ENCODE measurements at regions not wholly inside any gene's neighbourhood (a gene's known extent, or its start where the extent isn't known, plus 50 kb on each side); places are given as distances from the start of the nearest gene placed in this dataset.
"Not testable (repeated sequence)": the region's sequence is repeated elsewhere in the genome, so short reads cannot be mapped to it uniquely, and the experiment has no call there.

DNA sequence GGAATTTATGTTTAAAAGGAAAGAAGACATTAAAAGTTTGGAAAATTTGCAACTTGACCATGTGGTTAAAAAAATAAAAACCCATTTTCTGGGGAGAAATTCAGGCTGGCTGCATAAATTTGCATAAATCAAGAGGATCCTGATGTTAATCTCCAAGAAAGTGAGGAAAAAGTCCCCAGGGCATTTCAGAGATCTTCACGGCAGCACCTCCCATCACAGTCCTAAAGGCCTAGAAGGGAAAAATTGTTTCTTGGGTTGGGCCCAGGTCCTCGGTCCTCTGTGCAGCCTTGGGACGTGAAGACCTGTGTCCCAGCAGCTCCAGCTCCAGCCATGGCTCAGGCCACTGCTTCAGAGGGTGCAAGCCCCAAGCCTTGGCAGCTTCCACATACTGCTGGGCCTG, 560.3 kb downstream of the PRIM2 start:
- TF ChIP-seq, protein P1, sequence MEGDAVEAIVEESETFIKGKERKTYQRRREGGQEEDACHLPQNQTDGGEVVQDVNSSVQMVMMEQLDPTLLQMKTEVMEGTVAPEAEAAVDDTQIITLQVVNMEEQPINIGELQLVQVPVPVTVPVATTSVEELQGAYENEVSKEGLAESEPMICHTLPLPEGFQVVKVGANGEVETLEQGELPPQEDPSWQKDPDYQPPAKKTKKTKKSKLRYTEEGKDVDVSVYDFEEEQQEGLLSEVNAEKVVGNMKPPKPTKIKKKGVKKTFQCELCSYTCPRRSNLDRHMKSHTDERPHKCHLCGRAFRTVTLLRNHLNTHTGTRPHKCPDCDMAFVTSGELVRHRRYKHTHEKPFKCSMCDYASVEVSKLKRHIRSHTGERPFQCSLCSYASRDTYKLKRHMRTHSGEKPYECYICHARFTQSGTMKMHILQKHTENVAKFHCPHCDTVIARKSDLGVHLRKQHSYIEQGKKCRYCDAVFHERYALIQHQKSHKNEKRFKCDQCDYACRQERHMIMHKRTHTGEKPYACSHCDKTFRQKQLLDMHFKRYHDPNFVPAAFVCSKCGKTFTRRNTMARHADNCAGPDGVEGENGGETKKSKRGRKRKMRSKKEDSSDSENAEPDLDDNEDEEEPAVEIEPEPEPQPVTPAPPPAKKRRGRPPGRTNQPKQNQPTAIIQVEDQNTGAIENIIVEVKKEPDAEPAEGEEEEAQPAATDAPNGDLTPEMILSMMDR (CRISPR knock-in tag; IDR thresholded peaks at IDR 0.05) = not testable (repeated sequence)
- TF ChIP-seq KDM5B, FOXJ3 (CRISPR knock-in tag; IDR thresholded peaks at IDR 0.05; ENCODE audit: borderline replicate concordance): not testable (repeated sequence)

Data from HepG2 (cell line).